Omental fat pad (tissue), 3 donors: ENCODE measurements at regions not wholly inside any gene's neighbourhood (a gene's known extent, or its start where the extent isn't known, plus 50 kb on each side); places are given as distances from the start of the nearest gene placed in this dataset.

Experiments used
- ATAC-seq: fragments of 150-250 bp; one replicate; pipeline ENCODE4 v1.9.1; 2016; ENCODE audit warnings: mild to moderate bottlenecking, moderate library complexity; ENCODE audit not compliant: low FRiP score
- DNase-seq: peaks from one replicate; pipeline ENCODE4 v3.0.0-alpha.2; 2019; ENCODE audit warnings: low spot score
- TF ChIP-seq, protein P1 (sequence below), 3 donors: fragments of 450-650 bp; IDR thresholded peaks; one replicate each; pipeline ENCODE4 v1.5.1; 2016 to 2017; ENCODE audit warnings: antibody characterized with exemption in 3 of 3, mild to moderate bottlenecking in 3 of 3, moderate library complexity in 2 of 3

DNA sequence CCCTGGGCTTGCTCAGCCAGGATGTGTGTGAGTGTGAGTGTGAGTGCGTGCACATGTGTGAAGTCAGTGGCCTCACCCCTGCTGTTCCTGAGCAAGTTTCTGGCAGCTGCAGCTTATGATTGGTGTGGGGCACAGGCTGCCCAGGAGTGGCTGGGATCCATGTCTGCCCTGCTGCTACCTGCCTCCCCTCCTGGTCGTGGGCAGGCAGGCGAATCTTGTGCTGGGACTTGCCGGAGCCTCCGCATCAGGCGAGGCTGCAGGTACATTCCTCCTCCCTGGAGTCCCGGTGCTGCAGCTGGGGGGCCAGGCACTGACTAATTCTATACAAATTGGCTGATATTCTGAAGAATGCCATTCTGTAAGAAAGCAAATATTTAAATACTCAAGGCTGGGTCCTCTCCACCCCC, 85.6 kb upstream of the WNT4 start:
- no peak for ATAC-seq
- TF ChIP-seq, protein P1, sequence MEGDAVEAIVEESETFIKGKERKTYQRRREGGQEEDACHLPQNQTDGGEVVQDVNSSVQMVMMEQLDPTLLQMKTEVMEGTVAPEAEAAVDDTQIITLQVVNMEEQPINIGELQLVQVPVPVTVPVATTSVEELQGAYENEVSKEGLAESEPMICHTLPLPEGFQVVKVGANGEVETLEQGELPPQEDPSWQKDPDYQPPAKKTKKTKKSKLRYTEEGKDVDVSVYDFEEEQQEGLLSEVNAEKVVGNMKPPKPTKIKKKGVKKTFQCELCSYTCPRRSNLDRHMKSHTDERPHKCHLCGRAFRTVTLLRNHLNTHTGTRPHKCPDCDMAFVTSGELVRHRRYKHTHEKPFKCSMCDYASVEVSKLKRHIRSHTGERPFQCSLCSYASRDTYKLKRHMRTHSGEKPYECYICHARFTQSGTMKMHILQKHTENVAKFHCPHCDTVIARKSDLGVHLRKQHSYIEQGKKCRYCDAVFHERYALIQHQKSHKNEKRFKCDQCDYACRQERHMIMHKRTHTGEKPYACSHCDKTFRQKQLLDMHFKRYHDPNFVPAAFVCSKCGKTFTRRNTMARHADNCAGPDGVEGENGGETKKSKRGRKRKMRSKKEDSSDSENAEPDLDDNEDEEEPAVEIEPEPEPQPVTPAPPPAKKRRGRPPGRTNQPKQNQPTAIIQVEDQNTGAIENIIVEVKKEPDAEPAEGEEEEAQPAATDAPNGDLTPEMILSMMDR (IDR thresholded peaks at IDR 0.05) = no peak
- no peak for DNase-seq

DNA sequence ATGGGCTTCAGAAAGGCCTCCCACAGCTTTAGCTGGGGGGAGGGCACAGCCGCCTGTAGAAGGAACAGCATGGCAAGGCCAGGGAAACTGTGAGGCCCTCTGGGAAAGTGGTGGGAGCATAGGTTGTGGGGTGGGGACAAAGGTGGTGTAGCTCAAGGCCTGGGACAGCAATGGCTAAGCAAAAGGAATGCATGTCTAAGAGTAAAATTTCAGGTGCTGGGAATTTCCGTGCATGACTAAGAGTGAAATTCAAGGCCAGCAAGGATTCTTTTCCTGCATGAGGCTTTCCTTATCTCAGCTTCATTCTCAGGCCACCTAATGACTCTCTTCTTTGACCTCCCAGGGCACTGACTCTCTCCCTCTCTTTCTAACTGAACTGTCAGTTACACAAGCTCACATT, 86.5 kb upstream of the WNT4 start:
- ATAC-seq = no peak
- TF ChIP-seq, protein P1 (IDR thresholded peaks at IDR 0.05) = no peak
- DNase-seq = no peak

DNA sequence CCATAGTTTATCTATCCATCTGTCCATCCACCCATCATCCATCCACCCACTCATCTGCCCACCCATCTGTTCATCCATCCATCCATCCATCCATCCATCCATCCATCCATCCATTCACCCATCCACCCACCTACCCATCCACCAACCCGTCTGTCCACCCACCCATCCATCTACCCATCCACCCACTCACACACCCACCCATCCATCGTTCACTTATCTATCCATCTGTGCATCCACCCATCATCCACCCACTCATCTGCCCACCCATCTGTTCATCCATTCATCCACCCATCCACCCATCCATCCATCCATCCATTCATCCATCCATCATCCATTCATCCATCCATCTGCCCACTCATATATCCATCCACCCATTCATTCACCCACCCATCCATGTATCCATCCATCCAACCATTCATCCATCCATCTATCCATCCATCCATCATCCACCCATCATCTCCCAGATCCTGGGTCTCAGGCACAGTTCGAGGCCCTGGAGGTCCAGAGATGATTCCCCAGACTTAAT, 88.2 kb upstream of the WNT4 start:
- TF ChIP-seq, protein P1 (IDR thresholded peaks at IDR 0.05) = no peak
- ATAC-seq = no peak
- no peak for DNase-seq

DNA sequence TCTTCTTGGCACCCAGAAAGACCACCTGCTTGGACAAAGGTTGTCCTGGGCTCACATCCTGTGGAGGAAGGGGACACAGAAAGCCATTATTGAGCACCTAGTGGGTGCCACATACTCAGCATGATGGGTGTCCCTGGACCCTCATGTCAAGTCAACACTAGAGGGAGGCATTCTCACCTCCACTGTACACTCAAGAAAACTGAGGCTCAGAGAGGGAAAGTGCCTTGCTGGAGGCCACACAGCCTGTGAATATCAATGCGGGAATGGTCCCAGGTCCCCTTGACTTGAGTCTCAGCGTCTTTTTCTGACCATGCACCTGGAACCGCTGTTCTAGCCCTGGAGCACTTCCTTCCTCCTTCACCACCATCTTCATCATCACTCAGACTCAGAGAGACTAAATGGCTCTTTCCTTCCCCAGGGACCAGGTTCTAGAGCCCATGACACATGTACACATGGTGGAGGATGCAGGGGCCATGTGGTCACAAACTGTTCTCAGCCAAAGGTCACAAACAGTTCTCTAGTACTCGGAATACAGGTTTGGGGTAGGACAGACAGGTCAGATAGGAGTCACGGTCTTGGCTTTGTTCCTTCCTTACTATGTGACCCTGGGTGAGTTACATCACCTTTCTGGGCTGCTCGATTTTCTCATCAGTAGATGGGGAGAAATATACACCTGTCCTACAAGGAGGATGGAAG, 89.2 kb upstream of the WNT4 start:
- DNase-seq = no peak
- ATAC-seq = no peak
- TF ChIP-seq, protein P1 (IDR thresholded peaks at IDR 0.05) = no peak

DNA sequence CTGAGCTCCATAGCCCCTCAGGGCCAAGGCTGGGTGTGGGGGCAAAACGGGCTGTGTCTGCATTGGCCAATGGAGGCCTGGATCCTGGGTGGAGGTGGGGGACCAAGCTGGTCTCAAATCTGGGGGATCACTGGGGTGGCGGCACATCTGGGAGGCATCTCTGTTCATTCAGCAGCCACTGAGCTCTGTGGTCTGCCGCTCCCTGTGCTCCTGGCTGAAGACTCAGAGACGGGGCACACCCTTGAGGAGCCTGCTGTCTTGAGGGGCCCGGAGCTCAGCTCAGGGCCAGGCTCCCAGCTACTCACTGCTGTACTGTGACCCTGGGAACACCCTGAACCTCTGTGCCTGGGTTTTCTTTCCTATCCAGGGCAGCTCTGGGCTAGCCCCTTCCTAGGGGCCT, 90.3 kb upstream of the WNT4 start:
- ATAC-seq = no peak
- TF ChIP-seq, protein P1 (IDR thresholded peaks at IDR 0.05) = no peak
- no peak for DNase-seq

DNA sequence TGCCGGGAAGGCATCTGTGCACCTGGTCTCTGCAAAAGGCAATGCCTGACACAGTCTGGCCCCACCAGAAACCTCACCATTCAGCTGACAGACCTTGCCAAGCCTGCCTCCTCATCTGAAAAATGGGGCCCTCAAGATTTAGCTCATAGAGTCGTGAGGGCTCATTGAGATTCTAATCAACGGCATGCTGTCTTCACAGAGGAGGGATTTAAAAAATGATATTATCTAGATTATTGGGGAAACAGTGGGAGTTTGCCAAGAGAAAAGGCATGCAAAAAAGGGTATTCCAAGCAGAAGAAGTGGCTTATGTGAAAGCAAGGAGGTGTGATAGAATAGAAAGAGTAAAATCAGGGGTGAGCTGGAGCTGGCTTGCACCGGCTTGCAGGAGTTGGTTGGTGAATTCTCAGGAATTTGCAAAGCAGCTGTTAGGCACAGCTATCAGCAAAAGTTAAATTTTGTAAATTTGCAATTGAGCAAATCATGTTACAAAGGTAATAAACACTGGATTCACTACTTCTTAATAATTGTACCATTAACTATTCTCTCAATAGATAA, 91.7 kb upstream of the WNT4 start:
- DNase-seq (no peak), ATAC-seq (no peak)
- TF ChIP-seq, protein P1 (IDR thresholded peaks at IDR 0.05) = no peak

DNA sequence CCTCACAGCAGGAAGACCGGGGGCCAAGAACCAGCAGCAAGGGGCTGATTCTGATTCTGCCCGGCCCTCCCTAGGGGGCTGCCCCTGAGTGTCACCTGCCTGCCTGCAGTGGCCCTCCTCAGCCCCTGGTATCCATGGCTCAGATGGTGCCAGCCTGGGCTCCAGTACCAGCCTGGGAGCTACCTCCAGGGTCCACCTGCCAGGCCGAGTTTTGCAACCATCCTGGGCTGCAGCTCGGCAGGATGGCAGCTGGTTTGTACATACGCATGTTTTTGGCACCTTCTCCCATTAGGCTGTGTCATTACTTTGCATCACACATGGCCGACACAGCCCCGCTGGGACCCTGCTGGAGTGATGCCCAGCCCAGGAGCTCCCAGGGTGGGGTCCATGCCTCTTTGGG, 93.3 kb upstream of the WNT4 start:
- TF ChIP-seq, protein P1 (IDR thresholded peaks at IDR 0.05) = no peak
- ATAC-seq (no peak), DNase-seq (no peak)
